CD4-positive, alpha-beta T cell treated with Interleukin-15 for 1 hour (primary cell): ENCODE measurements at regions not wholly inside any gene's neighbourhood (a gene's known extent, or its start where the extent isn't known, plus 50 kb on each side); places are given as distances from the start of the nearest gene placed in this dataset.
"Not testable (repeated sequence)": the region's sequence is repeated elsewhere in the genome, so short reads cannot be mapped to it uniquely, and the experiment has no call there.

Source experiments
- DNase-seq: peaks from one replicate; pipeline ENCODE4 v3.0.0-alpha.2; 2020

- DNase-seq = no peak
Measured at GRCh38 chr2:82752396-82752795, 1706.7 kb downstream of the SUCLG1 start.

GRCh38 chr2:82748653-82749052, 1710.4 kb downstream of the SUCLG1 start:
- DNase-seq = no peak

- DNase-seq = no peak
Measured at GRCh38 chr2:82740527-82740926, 1718.6 kb downstream of the SUCLG1 start.

GRCh38 chr2:82737965-82738364, 1721.1 kb downstream of the SUCLG1 start:
- DNase-seq = not testable (repeated sequence)

- DNase-seq = no peak
Measured at GRCh38 chr2:82735336-82735735, 1723.7 kb downstream of the SUCLG1 start.

GRCh38 chr2:82731824-82732223, 1727.3 kb downstream of the SUCLG1 start:
- no peak for DNase-seq

GRCh38 chr2:82730811-82731210, 1728.3 kb downstream of the SUCLG1 start:
- DNase-seq = no peak

GRCh38 chr2:82728090-82728489, 1731.0 kb downstream of the SUCLG1 start:
- DNase-seq = no peak

GRCh38 chr2:82708681-82709080, 1750.4 kb downstream of the SUCLG1 start:
- no peak for DNase-seq

GRCh38 chr2:82697231-82697630, 1761.8 kb downstream of the SUCLG1 start:
- no peak for DNase-seq

GRCh38 chr2:82694431-82694830, 1764.6 kb downstream of the SUCLG1 start:
- DNase-seq = no peak

GRCh38 chr2:82690757-82691411, 1768.2 kb downstream of the SUCLG1 start:
- DNase-seq = no peak

GRCh38 chr2:82675186-82675585, 1783.9 kb downstream of the SUCLG1 start:
- DNase-seq = no peak

GRCh38 chr2:82674652-82675051, 1784.4 kb downstream of the SUCLG1 start:
- no peak for DNase-seq

- no peak for DNase-seq
Measured at GRCh38 chr2:82667491-82667890, 1791.6 kb downstream of the SUCLG1 start.

- no peak for DNase-seq
Measured at GRCh38 chr2:82665691-82666090, 1793.4 kb downstream of the SUCLG1 start.

GRCh38 chr2:82657106-82657505, 1802.0 kb downstream of the SUCLG1 start:
- DNase-seq = no peak

GRCh38 chr2:82656420-82656819, 1802.7 kb downstream of the SUCLG1 start:
- no peak for DNase-seq

GRCh38 chr2:82652117-82652516, 1807.0 kb downstream of the SUCLG1 start:
- no peak for DNase-seq

- no peak for DNase-seq
Measured at GRCh38 chr2:82650038-82650437, 1809.0 kb downstream of the SUCLG1 start.

- DNase-seq = no peak
Measured at GRCh38 chr2:82641598-82642180, 1817.4 kb downstream of the SUCLG1 start.

- no peak for DNase-seq
Measured at GRCh38 chr2:82636402-82637020, 1822.6 kb downstream of the SUCLG1 start.

GRCh38 chr2:82599021-82599420, 1860.1 kb downstream of the SUCLG1 start:
- no peak for DNase-seq

- no peak for DNase-seq
Measured at GRCh38 chr2:82596581-82596980, 1862.5 kb downstream of the SUCLG1 start.

- no peak for DNase-seq
Measured at GRCh38 chr2:82591718-82592117, 1867.4 kb downstream of the SUCLG1 start.
